ENCODE measurements at regions not wholly inside any gene's neighbourhood (a gene's known extent, or its start where the extent isn't known, plus 50 kb on each side); places are given as distances from the start of the nearest gene placed in this dataset.

GRCh38 chrX:141960578-141960977, 56.9 kb downstream of the MAGEC1 start:
- peaks cover 22% of the 10 kb centered on the region for H3K36me3 Mint-ChIP-seq
- H3K4me3 Mint-ChIP-seq: no peak overlapping the region
- ChIA-PET POLR2A (no interaction called here), CTCF (no interaction called here)
- no peak overlapping the region for H3K27ac Mint-ChIP-seq
- H3K4me1 Mint-ChIP-seq: no peaks in the 10 kb centered on the region
- TF ChIP-seq AFF4 (CRISPR knock-in tag; IDR thresholded peaks at IDR 0.05; ENCODE audit: borderline replicate concordance) (no peak), PRDM15 (CRISPR knock-in tag; IDR thresholded peaks at IDR 0.05) (no peak), ZNF219 (CRISPR knock-in tag; IDR thresholded peaks at IDR 0.05; ENCODE audit: borderline replicate concordance) (no peak), IRF2 (CRISPR knock-in tag; IDR thresholded peaks at IDR 0.05; ENCODE audit: borderline replicate concordance, low read depth) (no peak), SOX15 (CRISPR knock-in tag; IDR thresholded peaks at IDR 0.05) (no peak), CREM (CRISPR knock-in tag; IDR thresholded peaks at IDR 0.05) (no peak), ARID4B (CRISPR knock-in tag; IDR thresholded peaks at IDR 0.05; ENCODE audit: borderline replicate concordance) (no peak), FOXJ3 (CRISPR knock-in tag; IDR thresholded peaks at IDR 0.05; ENCODE audit: borderline replicate concordance) (no peak), TCF7 (CRISPR knock-in tag; IDR thresholded peaks at IDR 0.05; ENCODE audit: low read depth) (no peak), E2F5 (CRISPR knock-in tag; IDR thresholded peaks at IDR 0.05) (no peak), ZNF512 (CRISPR knock-in tag; IDR thresholded peaks at IDR 0.05; ENCODE audit: borderline replicate concordance) (no peak), TEAD1 (CRISPR knock-in tag; IDR thresholded peaks at IDR 0.05) (no peak)
- ATAC-seq (no peak), DNase-seq (ENCODE audit: low spot score) (no peak)
- H3K27me3 Mint-ChIP-seq (ENCODE audit: low read depth): no peaks in the 10 kb centered on the region
- H3K9me3 Mint-ChIP-seq: peaks cover 28% of the 10 kb centered on the region
